ENCODE measurements at regions not wholly inside any gene's neighbourhood (a gene's known extent, or its start where the extent isn't known, plus 50 kb on each side); places are given as distances from the start of the nearest gene placed in this dataset.

GRCh38 chr4:20617678-20618396 lies 82.4 kb upstream of the PACRGL start:
- DNase-seq (no peak), ATAC-seq (replicated peaks in 1 of 2) (no peak)
- Mint-ChIP-seq H3K4me1 (ENCODE audit: low read depth) (no peaks in the 10 kb centered on the region), H3K4me3 (no peak overlapping the region), H3K27ac (no peak overlapping the region), H3K9me3 (no peaks in the 10 kb centered on the region), H3K27me3 (ENCODE audit: low read depth) (no peaks in the 10 kb centered on the region), H3K36me3 (ENCODE audit: insufficient read depth in 2 of 2) (no peaks in the 10 kb centered on the region)

GRCh38 chr4:20618731-20619130 lies 81.5 kb upstream of the PACRGL start:
- no peaks in the 10 kb centered on the region for H3K36me3 Mint-ChIP-seq (ENCODE audit: insufficient read depth in 2 of 2)
- no peak overlapping the region for H3K27ac Mint-ChIP-seq
- H3K27me3 Mint-ChIP-seq (ENCODE audit: low read depth), result no peaks in the 10 kb centered on the region
- no peak overlapping the region for H3K4me3 Mint-ChIP-seq
- no peak for ATAC-seq (replicated peaks in 1 of 2)
- no peaks in the 10 kb centered on the region for H3K9me3 Mint-ChIP-seq
- H3K4me1 Mint-ChIP-seq (ENCODE audit: low read depth), result no peaks in the 10 kb centered on the region
- DNase-seq, result no peak

GRCh38 chr4:20621476-20621875 lies 78.8 kb upstream of the PACRGL start:
- DNase-seq (no peak), ATAC-seq (replicated peaks in 1 of 2) (no peak)
- no peaks in the 10 kb centered on the region for H3K9me3 Mint-ChIP-seq
- no peak overlapping the region for H3K27ac Mint-ChIP-seq
- H3K4me3 Mint-ChIP-seq, result no peak overlapping the region
- H3K4me1 Mint-ChIP-seq (ENCODE audit: low read depth), result no peaks in the 10 kb centered on the region
- no peaks in the 10 kb centered on the region for H3K36me3 Mint-ChIP-seq (ENCODE audit: insufficient read depth in 2 of 2)
- H3K27me3 Mint-ChIP-seq (ENCODE audit: low read depth), result peaks cover 8% of the 10 kb centered on the region

DNA sequence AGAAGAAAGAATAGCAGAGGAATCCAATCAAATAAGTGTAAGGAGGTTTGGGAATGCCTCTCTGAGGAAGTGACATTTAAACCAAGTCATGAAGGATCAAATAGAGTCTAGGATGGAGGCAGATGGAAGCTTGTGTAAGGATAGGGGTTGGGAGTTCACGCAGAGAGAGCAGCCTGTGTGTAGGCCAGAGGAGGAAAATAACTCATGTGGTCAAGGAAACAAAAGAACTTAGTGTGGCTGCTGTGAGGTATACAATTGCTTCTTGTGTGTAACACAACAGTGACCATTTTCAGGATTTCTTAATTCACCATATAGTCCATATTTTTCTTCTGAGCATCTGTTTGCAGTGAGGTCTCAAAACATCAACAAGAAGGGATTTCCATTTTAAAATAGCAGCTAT lies 77.6 kb upstream of the PACRGL start:
- Mint-ChIP-seq H3K27me3 (ENCODE audit: low read depth) (peaks cover 15% of the 10 kb centered on the region), H3K36me3 (ENCODE audit: insufficient read depth in 2 of 2) (no peaks in the 10 kb centered on the region), H3K4me3 (no peak overlapping the region), H3K27ac (no peak overlapping the region), H3K9me3 (no peaks in the 10 kb centered on the region), H3K4me1 (ENCODE audit: low read depth) (no peaks in the 10 kb centered on the region)
- ATAC-seq (replicated peaks in 1 of 2), result no peak
- no peak for DNase-seq

DNA sequence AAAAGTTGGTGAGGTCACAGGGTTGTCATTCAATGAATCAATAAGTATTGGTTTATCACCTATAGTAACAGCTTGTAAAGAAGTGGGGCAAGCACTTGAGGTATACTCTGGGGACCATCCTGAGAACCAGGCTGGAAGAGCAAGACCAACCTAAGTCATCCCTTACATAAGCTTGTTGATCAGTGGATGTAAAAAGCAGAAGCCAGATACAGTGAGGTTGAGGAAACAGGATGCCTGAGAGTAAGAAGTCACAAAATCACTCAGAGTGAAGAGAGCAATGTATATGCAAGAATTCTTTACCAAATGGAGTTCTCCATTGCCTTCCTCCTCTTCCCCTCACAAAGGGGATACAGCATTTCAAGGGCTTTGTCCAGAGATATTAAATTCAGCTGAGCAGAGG lies 76.3 kb upstream of the PACRGL start:
- Mint-ChIP-seq H3K9me3 (no peaks in the 10 kb centered on the region), H3K36me3 (ENCODE audit: insufficient read depth in 2 of 2) (no peaks in the 10 kb centered on the region), H3K27me3 (ENCODE audit: low read depth) (peaks cover 15% of the 10 kb centered on the region), H3K27ac (no peak overlapping the region), H3K4me1 (ENCODE audit: low read depth) (no peaks in the 10 kb centered on the region), H3K4me3 (no peak overlapping the region)
- DNase-seq, result no peak
- no peak for ATAC-seq (replicated peaks in 1 of 2)

DNA sequence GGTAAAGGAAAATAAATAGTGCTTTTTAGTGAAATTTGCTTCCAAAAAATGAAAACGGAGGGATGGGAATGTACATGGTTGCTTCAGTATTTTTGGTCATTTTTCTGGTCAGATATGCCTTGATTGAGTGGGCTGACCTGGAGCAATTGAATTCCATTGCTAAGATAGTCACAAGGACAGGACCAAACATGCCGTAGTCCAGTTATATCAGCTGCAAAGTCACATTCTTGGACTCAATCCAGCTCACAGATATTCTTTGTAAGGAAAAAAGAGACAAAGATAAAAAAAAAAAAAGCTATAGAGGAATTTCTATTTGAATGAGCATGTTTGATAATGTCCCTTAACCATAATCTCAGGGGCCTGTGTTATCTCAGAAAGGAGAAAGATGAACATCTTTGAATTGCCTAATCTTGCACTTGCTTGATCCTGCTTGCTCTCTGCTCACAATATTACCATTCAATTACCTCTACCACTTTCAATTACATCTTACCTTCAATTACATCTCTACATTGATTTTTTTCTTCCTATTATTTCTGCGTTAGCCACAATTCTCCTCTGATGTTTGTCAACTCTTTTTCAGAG lies 75.4 kb upstream of the PACRGL start:
- peaks cover 15% of the 10 kb centered on the region for H3K27me3 Mint-ChIP-seq (ENCODE audit: low read depth)
- H3K4me1 Mint-ChIP-seq (ENCODE audit: low read depth), result no peaks in the 10 kb centered on the region
- ATAC-seq (replicated peaks in 1 of 2) (no peak), DNase-seq (no peak)
- H3K4me3 Mint-ChIP-seq, result no peak overlapping the region
- H3K27ac Mint-ChIP-seq, result no peak overlapping the region
- no peaks in the 10 kb centered on the region for H3K36me3 Mint-ChIP-seq (ENCODE audit: insufficient read depth in 2 of 2)
- H3K9me3 Mint-ChIP-seq, result no peaks in the 10 kb centered on the region

DNA sequence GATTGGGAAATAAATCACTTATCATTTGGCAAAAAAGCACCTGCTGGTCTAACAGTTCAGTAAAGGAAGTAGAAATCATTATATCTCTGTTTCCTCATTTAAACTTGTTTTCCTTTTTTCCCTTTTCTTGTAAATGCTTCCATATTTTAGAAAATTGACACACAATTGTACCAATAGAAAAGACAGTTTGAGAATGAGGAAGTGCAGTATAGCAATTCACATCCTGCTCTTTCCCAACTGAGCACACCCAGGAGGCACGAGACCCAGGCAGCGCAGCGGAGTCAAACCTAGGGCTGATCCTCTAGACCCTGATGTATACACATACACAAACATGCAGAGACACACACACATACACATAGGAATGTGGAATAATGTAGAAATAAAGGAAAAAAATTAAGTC lies 74.8 kb upstream of the PACRGL start:
- Mint-ChIP-seq H3K27me3 (ENCODE audit: low read depth) (peaks cover 15% of the 10 kb centered on the region), H3K4me3 (no peak overlapping the region), H3K9me3 (no peaks in the 10 kb centered on the region), H3K27ac (no peak overlapping the region), H3K4me1 (ENCODE audit: low read depth) (no peaks in the 10 kb centered on the region), H3K36me3 (ENCODE audit: insufficient read depth in 2 of 2) (no peaks in the 10 kb centered on the region)
- ATAC-seq (replicated peaks in 1 of 2) (no peak), DNase-seq (no peak)

DNA sequence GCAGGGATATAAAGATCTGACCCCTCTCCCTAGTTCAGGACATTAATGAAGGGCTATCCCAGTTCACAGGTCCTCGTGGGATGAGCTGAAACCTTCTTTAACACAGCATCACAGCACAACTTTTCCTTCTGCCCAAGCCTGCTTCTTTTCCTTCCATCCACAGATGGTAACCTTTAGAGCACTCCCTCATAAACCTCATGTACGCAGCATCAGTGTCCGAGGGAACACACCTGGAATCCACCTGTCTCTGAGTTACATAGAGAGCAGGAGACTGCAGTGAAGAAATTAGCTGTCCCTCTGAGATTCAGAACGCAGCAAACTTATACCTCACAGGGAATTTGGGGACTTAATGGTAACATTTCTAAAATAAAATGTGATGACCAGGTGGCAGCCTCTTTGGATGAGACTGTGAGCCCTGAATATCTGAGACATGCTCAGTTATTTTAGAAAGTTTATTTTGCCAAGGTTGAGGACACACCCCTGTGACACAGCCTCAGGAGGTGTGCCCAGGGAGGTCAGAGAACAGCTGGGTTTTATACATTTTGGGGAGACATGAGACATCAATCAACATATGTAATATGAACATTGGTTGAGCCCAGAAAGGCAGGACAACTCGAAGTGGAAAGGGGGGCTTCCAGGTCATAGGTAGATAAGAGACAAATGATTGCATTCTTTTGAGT lies 73.8 kb upstream of the PACRGL start:
- no peak overlapping the region for H3K4me3 Mint-ChIP-seq
- ATAC-seq (replicated peaks in 1 of 2), result no peak
- H3K27ac Mint-ChIP-seq, result no peak overlapping the region
- no peaks in the 10 kb centered on the region for H3K9me3 Mint-ChIP-seq
- DNase-seq, result no peak
- H3K4me1 Mint-ChIP-seq (ENCODE audit: low read depth), result no peaks in the 10 kb centered on the region
- no peaks in the 10 kb centered on the region for H3K36me3 Mint-ChIP-seq (ENCODE audit: insufficient read depth in 2 of 2)
- H3K27me3 Mint-ChIP-seq (ENCODE audit: low read depth), result peaks cover 15% of the 10 kb centered on the region

GRCh38 chr4:20627866-20628265 lies 72.4 kb upstream of the PACRGL start:
- Mint-ChIP-seq H3K36me3 (ENCODE audit: insufficient read depth in 2 of 2) (no peaks in the 10 kb centered on the region), H3K4me1 (ENCODE audit: low read depth) (no peaks in the 10 kb centered on the region), H3K27ac (no peak overlapping the region), H3K4me3 (no peak overlapping the region), H3K27me3 (ENCODE audit: low read depth) (peaks cover 15% of the 10 kb centered on the region), H3K9me3 (no peaks in the 10 kb centered on the region)
- DNase-seq, result no peak
- ATAC-seq (replicated peaks in 1 of 2), result no peak

- H3K36me3 Mint-ChIP-seq (ENCODE audit: insufficient read depth in 2 of 2), result no peaks in the 10 kb centered on the region
- H3K4me1 Mint-ChIP-seq (ENCODE audit: low read depth), result no peaks in the 10 kb centered on the region
These were observed 70.8 kb upstream of the PACRGL start for GRCh38 chr4:20629186-20630106.

GRCh38 chr4:20638825-20639224 lies 61.4 kb upstream of the PACRGL start:
- H3K4me1 Mint-ChIP-seq (ENCODE audit: low read depth), result no peaks in the 10 kb centered on the region
- H3K4me3 Mint-ChIP-seq, result no peak overlapping the region
- H3K36me3 Mint-ChIP-seq (ENCODE audit: insufficient read depth in 2 of 2), result no peaks in the 10 kb centered on the region
- no peaks in the 10 kb centered on the region for H3K27me3 Mint-ChIP-seq (ENCODE audit: low read depth)
- H3K27ac Mint-ChIP-seq, result no peak overlapping the region
- no peaks in the 10 kb centered on the region for H3K9me3 Mint-ChIP-seq
- no peak for DNase-seq
- no peak for ATAC-seq (replicated peaks in 1 of 2)

More at GRCh38 chr4:20629186-20630106, 70.8 kb upstream of the PACRGL start:
- ATAC-seq (replicated peaks in 1 of 2), result no peak
- Mint-ChIP-seq H3K4me3 (no peak overlapping the region), H3K9me3 (no peaks in the 10 kb centered on the region), H3K27me3 (ENCODE audit: low read depth) (peaks cover 15% of the 10 kb centered on the region), H3K27ac (no peak overlapping the region)
- no peak for DNase-seq

DNA sequence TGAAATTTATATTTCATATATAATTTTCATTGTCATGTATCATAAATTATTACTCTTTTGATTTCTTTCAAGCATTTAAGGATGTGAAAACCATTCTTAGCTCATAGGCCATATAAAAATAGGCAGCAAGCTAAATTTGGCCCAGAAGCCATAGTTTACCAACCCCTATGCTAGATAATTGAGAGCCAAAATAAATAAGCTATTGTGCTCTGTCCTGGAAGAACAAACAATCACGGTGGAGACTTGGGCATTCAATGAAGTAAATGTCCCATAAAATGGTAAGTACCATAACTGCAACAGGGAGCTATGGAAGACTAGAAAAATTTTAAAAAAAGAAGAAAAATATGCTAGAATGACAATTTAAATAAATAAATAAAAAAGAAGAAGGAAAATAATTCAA lies 60.9 kb upstream of the PACRGL start:
- Mint-ChIP-seq H3K4me1 (ENCODE audit: low read depth) (no peaks in the 10 kb centered on the region), H3K27ac (no peak overlapping the region), H3K36me3 (ENCODE audit: insufficient read depth in 2 of 2) (no peaks in the 10 kb centered on the region), H3K4me3 (no peak overlapping the region), H3K9me3 (no peaks in the 10 kb centered on the region), H3K27me3 (ENCODE audit: low read depth) (no peaks in the 10 kb centered on the region)
- DNase-seq (no peak), ATAC-seq (replicated peaks in 1 of 2) (no peak)

DNA sequence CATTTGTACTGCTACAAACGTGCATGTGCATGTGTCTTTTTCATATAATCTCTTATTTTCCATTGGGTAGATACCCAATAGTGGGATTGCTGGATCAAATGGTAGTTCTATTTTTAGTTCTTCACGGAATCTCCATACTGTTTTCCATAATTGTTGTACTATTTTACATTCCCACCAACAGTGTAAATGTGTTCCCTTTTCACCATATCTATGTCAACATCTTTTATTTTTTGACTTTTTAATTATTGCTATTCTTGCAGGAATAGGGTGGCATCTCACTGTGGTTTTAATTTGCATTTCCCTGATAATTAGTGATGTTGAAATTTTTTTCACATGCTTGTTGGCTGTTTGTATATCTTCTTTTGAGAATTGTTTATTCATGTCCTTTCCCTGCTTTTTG lies 59.3 kb upstream of the PACRGL start:
- no peaks in the 10 kb centered on the region for H3K36me3 Mint-ChIP-seq (ENCODE audit: insufficient read depth in 2 of 2)
- H3K27me3 Mint-ChIP-seq (ENCODE audit: low read depth), result no peaks in the 10 kb centered on the region
- no peak overlapping the region for H3K27ac Mint-ChIP-seq
- H3K4me3 Mint-ChIP-seq, result no peak overlapping the region
- H3K4me1 Mint-ChIP-seq (ENCODE audit: low read depth), result no peaks in the 10 kb centered on the region
- no peak for DNase-seq
- no peaks in the 10 kb centered on the region for H3K9me3 Mint-ChIP-seq
- ATAC-seq (replicated peaks in 1 of 2), result no peak

Measured in activated T-cell treated with anti-CD3 and anti-CD28 coated beads, Interleukin-2, amount 50 U/mL, for 72 hours (primary cell).